ENCODE measurements at regions not wholly inside any gene's neighbourhood (a gene's known extent, or its start where the extent isn't known, plus 50 kb on each side); places are given as distances from the start of the nearest gene placed in this dataset.
"Not testable (repeated sequence)": the region's sequence is repeated elsewhere in the genome, so short reads cannot be mapped to it uniquely, and the experiment has no call there.

GRCh38 chr6:148602136-148602535 lies 144.7 kb upstream of the UST start:
- no peak for DNase-seq (ENCODE audit: low read depth in 2 of 2)

GRCh38 chr6:148608199-148608951 lies 138.5 kb upstream of the UST start:
- peak; percentile 6 to 38 for DNase-seq (ENCODE audit: low read depth in 2 of 2)

GRCh38 chr6:148611213-148611612 lies 135.6 kb upstream of the UST start:
- DNase-seq (ENCODE audit: low read depth in 2 of 2), result no peak

- no peak for DNase-seq (ENCODE audit: low read depth in 2 of 2)
These were observed 134.8 kb upstream of the UST start for GRCh38 chr6:148612043-148612442.

GRCh38 chr6:148614602-148615001 lies 132.2 kb upstream of the UST start:
- no peak for DNase-seq (ENCODE audit: low read depth in 2 of 2)

- DNase-seq (ENCODE audit: low read depth in 2 of 2), result no peak
These were observed 130.0 kb upstream of the UST start for GRCh38 chr6:148616841-148617240.

GRCh38 chr6:148617530-148617929 lies 129.3 kb upstream of the UST start:
- DNase-seq (ENCODE audit: low read depth in 2 of 2), result no peak

- no peak for DNase-seq (ENCODE audit: low read depth in 2 of 2)
These were observed 126.9 kb upstream of the UST start for GRCh38 chr6:148619891-148620290.

GRCh38 chr6:148620579-148621298 lies 126.1 kb upstream of the UST start:
- DNase-seq (ENCODE audit: low read depth in 2 of 2), result no peak

- no peak for DNase-seq (ENCODE audit: low read depth in 2 of 2)
These were observed 121.2 kb upstream of the UST start for GRCh38 chr6:148625609-148626008.

- no peak for DNase-seq (ENCODE audit: low read depth in 2 of 2)
These were observed 118.6 kb upstream of the UST start for GRCh38 chr6:148628251-148628650.

GRCh38 chr6:148629181-148629580 lies 117.6 kb upstream of the UST start:
- no peak for DNase-seq (ENCODE audit: low read depth in 2 of 2)

GRCh38 chr6:148629592-148630465 lies 117.0 kb upstream of the UST start:
- no peak for DNase-seq (ENCODE audit: low read depth in 2 of 2)

- DNase-seq (ENCODE audit: low read depth in 2 of 2), result no peak
These were observed 111.6 kb upstream of the UST start for GRCh38 chr6:148635070-148635743.

- not testable (repeated sequence) for DNase-seq (ENCODE audit: low read depth in 2 of 2)
These were observed 105.0 kb upstream of the UST start for GRCh38 chr6:148641836-148642235.

GRCh38 chr6:148643208-148643607 lies 103.6 kb upstream of the UST start:
- DNase-seq (ENCODE audit: low read depth in 2 of 2), result not testable (repeated sequence)

GRCh38 chr6:148645049-148645448 lies 101.8 kb upstream of the UST start:
- not testable (repeated sequence) for DNase-seq (ENCODE audit: low read depth in 2 of 2)

GRCh38 chr6:148648754-148649453 lies 97.9 kb upstream of the UST start:
- DNase-seq (ENCODE audit: low read depth in 2 of 2), result no peak

GRCh38 chr6:148649454-148649963 lies 97.3 kb upstream of the UST start:
- no peak for DNase-seq (ENCODE audit: low read depth in 2 of 2)

- no peak for DNase-seq (ENCODE audit: low read depth in 2 of 2)
These were observed 95.8 kb upstream of the UST start for GRCh38 chr6:148650941-148651505.

Measured in dermis microvascular lymphatic vessel endothelial cell (primary cell).